Tibial nerve (tissue), 4 donors: ENCODE measurements at regions not wholly inside any gene's neighbourhood (a gene's known extent, or its start where the extent isn't known, plus 50 kb on each side); places are given as distances from the start of the nearest gene placed in this dataset. TPM values are rescaled to one million over a fixed set of nuclear protein-coding genes. Genes with fewer than 3 reads are reported as not detected.

Experiments
- DNase-seq, 2 donors: peaks; one replicate each; pipeline ENCODE4 v3.0.0-alpha.2; 2019; ENCODE audit warnings: low spot score in 2 of 2
- H3K27ac ChIP-seq, 4 donors: fragments of 200-600 bp; sonication (generic) in 3 of 4; one replicate each; pipeline ENCODE4 v1.5.1; 2017 to 2019; ENCODE audit warnings: mild to moderate bottlenecking in 1 of 4
- H3K27me3 ChIP-seq, 2 donors: fragments of 200-600 bp; sonication (generic) in 1 of 2; one replicate each; pipeline versions ENCODE4 v1.5.1 to v1.6.0; 2017 to 2019
- H3K36me3 ChIP-seq, 3 donors: fragments of 200-600 bp; sonication (generic); one replicate each; pipeline ENCODE4 v1.5.1; 2018 to 2019
- H3K4me1 ChIP-seq, 4 donors: fragments of 200-600 bp; sonication (generic) in 3 of 4; one replicate each; pipeline ENCODE4 v1.5.1; 2017 to 2019
- H3K4me3 ChIP-seq, 4 donors: fragments of 200-600 bp; sonication (generic) in 3 of 4; one replicate each; pipeline ENCODE4 v1.5.1; 2017 to 2019; ENCODE audit warnings: mild to moderate bottlenecking in 1 of 4, moderate library complexity in 1 of 4
- H3K9me3 ChIP-seq, 4 donors: fragments of 200-600 bp; sonication (generic) in 3 of 4; one replicate each; pipeline ENCODE4 v1.5.1; 2017 to 2019
- CTCF ChIP-seq, 5 experiments: fragments of 200-600 bp in 3 of 5; fragments of 450-650 bp in 2 of 5; sonication (generic) in 3 of 5; IDR thresholded peaks; one replicate each; pipeline ENCODE4 v1.5.1; 2016 to 2019; ENCODE audit warnings: antibody characterized with exemption in 5 of 5, mild to moderate bottlenecking in 3 of 5, moderate library complexity in 2 of 5
- POLR2A ChIP-seq, 2 donors: fragments of 450-650 bp; IDR thresholded peaks; one replicate each; pipeline ENCODE4 v1.6.1; 2017; ENCODE audit warnings: antibody characterized with exemption in 2 of 2, mild to moderate bottlenecking in 2 of 2, moderate library complexity in 2 of 2
- WGBS, 2 donors: methylation state at CpG; one replicate each; pipeline ENCODE4 v1.1.5; 2018; 5-methylcytosine and 5-hydroxymethylcytosine counted together
- small RNA-seq: library from RNA; depleted of rRNA; stranded (forward); fragments of <200 nt; gene quantifications from one replicate; pipeline ENCODE3, GENCODE V24; 2016

GRCh38 chrX:3403748-3404147 is 57.3 kb upstream of the MXRA5 start:
- WGBS, 2 donors, result 80 to 86% methylated on average over 1 of the region's 1 CpG
- Histone ChIP-seq H3K27ac (no peak overlapping the region), H3K9me3 (no peaks in the 10 kb centered on the region), H3K36me3 (no peaks in the 10 kb centered on the region), H3K4me1 (no peaks in the 10 kb centered on the region), H3K4me3 (no peak overlapping the region), H3K27me3 (no peaks in the 10 kb centered on the region)
- no peak for DNase-seq
- TF ChIP-seq CTCF (IDR thresholded peaks at IDR 0.05) (no peak), POLR2A (IDR thresholded peaks at IDR 0.05) (no peak)

Small RNA genes lying in the stretch of these regions (small RNA-seq; reads per million reads assigned to genes)
- not detected for gene SNORA48B
